NCI-H82 treated with DMSO at 0.1 percent for 48 hours (cell line): ENCODE measurements at regions not wholly inside any gene's neighbourhood (a gene's known extent, or its start where the extent isn't known, plus 50 kb on each side); places are given as distances from the start of the nearest gene placed in this dataset.
"Not testable (repeated sequence)": the region's sequence is repeated elsewhere in the genome, so short reads cannot be mapped to it uniquely, and the experiment has no call there.

Experiments used
- DNase-seq: peaks from one replicate; lab custom pipeline; 2025; ENCODE audit not compliant: unreplicated experiment; lab: John Stamatoyannopoulos, UW

- no peak for DNase-seq
Measured at GRCh38 chr20:16863303-16863702, 115.1 kb downstream of the OTOR start.

- no peak for DNase-seq
Measured at GRCh38 chr20:16864069-16864468, 115.9 kb downstream of the OTOR start.

- no peak for DNase-seq
Measured at GRCh38 chr20:16864963-16865362, 116.8 kb downstream of the OTOR start.

- DNase-seq = no peak
Measured at GRCh38 chr20:16865406-16865805, 117.2 kb downstream of the OTOR start.

- DNase-seq = not testable (repeated sequence)
Measured at GRCh38 chr20:16873124-16873523, 125.0 kb downstream of the OTOR start.

- DNase-seq = no peak
Measured at GRCh38 chr20:16877053-16877554, 128.9 kb downstream of the OTOR start.

GRCh38 chr20:16885746-16886145, 137.6 kb downstream of the OTOR start:
- DNase-seq = no peak

GRCh38 chr20:16898433-16898832, 150.3 kb downstream of the OTOR start:
- no peak for DNase-seq

GRCh38 chr20:16902662-16903061, 154.5 kb downstream of the OTOR start:
- no peak for DNase-seq

GRCh38 chr20:16904751-16905150, 156.6 kb downstream of the OTOR start:
- no peak for DNase-seq

GRCh38 chr20:16914277-16914676, 166.1 kb downstream of the OTOR start:
- no peak for DNase-seq

- DNase-seq = no peak
Measured at GRCh38 chr20:16916165-16916564, 168.0 kb downstream of the OTOR start.

GRCh38 chr20:16917636-16918035, 169.5 kb downstream of the OTOR start:
- DNase-seq = no peak

GRCh38 chr20:16918366-16918765, 170.2 kb downstream of the OTOR start:
- DNase-seq = no peak

GRCh38 chr20:16919841-16920240, 171.7 kb downstream of the OTOR start:
- DNase-seq = peak; percentile 73

- no peak for DNase-seq
Measured at GRCh38 chr20:16922834-16923233, 174.7 kb downstream of the OTOR start.

- peak; percentile 100 for DNase-seq
Measured at GRCh38 chr20:16926626-16927430, 178.7 kb downstream of the OTOR start.

GRCh38 chr20:16929756-16930155, 181.6 kb downstream of the OTOR start:
- no peak for DNase-seq

- DNase-seq = peak; percentile 24
Measured at GRCh38 chr20:16930656-16931055, 182.5 kb downstream of the OTOR start.

GRCh38 chr20:16939051-16939450, 190.9 kb downstream of the OTOR start:
- no peak for DNase-seq

- DNase-seq = no peak
Measured at GRCh38 chr20:16940701-16941100, 192.5 kb downstream of the OTOR start.

GRCh38 chr20:16942051-16942450, 193.9 kb downstream of the OTOR start:
- DNase-seq = no peak

- no peak for DNase-seq
Measured at GRCh38 chr20:16942756-16943155, 194.6 kb downstream of the OTOR start.
